ENCODE measurements at regions not wholly inside any gene's neighbourhood (a gene's known extent, or its start where the extent isn't known, plus 50 kb on each side); places are given as distances from the start of the nearest gene placed in this dataset.

GRCh38 chr4:152097371-152097770 lies 336.6 kb upstream of the GATB start:
- H3K27ac ChIP-seq: no peak overlapping the region
- H3K36me3 ChIP-seq: no peaks in the 10 kb centered on the region
- intact Hi-C loops (cut with DNase I): no loop called here
- H3K27me3 ChIP-seq: no peaks in the 10 kb centered on the region
- no peak for TF ChIP-seq POLR2AphosphoS5 (IDR thresholded peaks at IDR 0.05; ENCODE audit: insufficient read depth in 1 of 2, low read depth in 1 of 2)
- TF ChIP-seq, protein P1, sequence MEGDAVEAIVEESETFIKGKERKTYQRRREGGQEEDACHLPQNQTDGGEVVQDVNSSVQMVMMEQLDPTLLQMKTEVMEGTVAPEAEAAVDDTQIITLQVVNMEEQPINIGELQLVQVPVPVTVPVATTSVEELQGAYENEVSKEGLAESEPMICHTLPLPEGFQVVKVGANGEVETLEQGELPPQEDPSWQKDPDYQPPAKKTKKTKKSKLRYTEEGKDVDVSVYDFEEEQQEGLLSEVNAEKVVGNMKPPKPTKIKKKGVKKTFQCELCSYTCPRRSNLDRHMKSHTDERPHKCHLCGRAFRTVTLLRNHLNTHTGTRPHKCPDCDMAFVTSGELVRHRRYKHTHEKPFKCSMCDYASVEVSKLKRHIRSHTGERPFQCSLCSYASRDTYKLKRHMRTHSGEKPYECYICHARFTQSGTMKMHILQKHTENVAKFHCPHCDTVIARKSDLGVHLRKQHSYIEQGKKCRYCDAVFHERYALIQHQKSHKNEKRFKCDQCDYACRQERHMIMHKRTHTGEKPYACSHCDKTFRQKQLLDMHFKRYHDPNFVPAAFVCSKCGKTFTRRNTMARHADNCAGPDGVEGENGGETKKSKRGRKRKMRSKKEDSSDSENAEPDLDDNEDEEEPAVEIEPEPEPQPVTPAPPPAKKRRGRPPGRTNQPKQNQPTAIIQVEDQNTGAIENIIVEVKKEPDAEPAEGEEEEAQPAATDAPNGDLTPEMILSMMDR (IDR thresholded peaks at IDR 0.05): no peak
- TF ChIP-seq POLR2A (IDR thresholded peaks at IDR 0.05): no peak
- no peaks in the 10 kb centered on the region for H3K4me1 ChIP-seq
- no peak for DNase-seq (ENCODE audit: extremely low spot score in 2 of 2)
- H3K9me3 ChIP-seq: no peaks in the 10 kb centered on the region
- H3K4me3 ChIP-seq: no peak overlapping the region

DNA sequence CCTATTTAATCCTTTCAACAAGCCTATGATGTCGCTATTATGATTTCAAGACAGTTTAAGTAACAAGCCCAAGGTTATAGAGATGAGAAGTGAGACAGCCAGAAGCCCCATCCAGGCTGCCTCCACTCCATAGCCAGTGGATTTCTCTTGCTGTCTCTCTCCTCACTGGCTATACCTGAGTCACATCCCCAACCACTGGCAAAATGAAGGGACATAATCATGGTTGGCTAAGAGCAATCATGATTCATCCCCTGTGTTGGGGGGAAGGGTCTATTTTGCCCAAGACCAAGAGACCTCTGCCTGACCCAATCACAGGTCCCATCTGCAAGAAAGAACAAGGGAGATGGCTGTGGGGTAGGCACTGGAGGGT lies 334.9 kb upstream of the GATB start:
- Histone ChIP-seq H3K4me3 (no peak overlapping the region), H3K4me1 (no peaks in the 10 kb centered on the region), H3K27ac (no peak overlapping the region), H3K9me3 (no peaks in the 10 kb centered on the region), H3K36me3 (no peaks in the 10 kb centered on the region), H3K27me3 (no peaks in the 10 kb centered on the region)
- DNase-seq (ENCODE audit: extremely low spot score in 2 of 2): no peak
- no peak for TF ChIP-seq POLR2A (IDR thresholded peaks at IDR 0.05)
- no peak for TF ChIP-seq POLR2AphosphoS5 (IDR thresholded peaks at IDR 0.05; ENCODE audit: insufficient read depth in 1 of 2, low read depth in 1 of 2)
- TF ChIP-seq, protein P1 (IDR thresholded peaks at IDR 0.05): no peak
- intact Hi-C loops (cut with DNase I): no loop called here

DNA sequence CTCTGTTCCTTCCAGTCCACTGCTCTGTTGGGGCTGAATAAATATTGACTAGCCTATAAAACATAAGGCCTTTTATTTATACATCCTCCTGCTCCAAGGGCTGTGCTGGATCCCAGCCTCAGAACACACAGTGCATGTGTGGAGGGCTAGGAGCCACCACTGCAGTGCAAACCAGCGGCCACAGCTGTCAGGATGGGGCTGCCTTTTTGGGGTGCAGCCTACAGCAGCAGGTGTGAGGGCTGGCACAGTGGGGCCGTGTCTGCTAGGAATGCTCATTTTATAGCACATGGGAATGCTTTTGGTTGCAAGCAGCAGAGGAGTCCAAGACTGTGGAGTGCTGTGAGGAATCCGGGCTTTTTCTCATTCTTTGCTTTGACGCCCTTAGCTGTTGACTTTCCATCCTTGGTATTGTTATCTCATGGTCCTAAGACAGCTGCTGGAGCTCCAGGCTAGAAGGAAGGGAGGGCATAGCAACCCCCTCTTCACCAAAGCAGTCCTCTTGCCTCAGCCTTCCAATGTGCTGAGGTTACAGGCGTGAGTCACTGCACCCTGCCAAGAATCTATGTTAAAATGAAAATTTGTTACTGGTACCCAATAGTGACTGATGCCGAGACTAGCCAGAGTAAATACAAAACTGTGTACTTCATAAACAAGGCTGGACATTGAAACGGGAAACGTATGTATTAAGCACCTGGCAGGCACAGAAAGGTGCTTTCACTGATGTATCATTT lies 334.3 kb upstream of the GATB start:
- intact Hi-C loops (cut with DNase I): no loop called here
- Histone ChIP-seq H3K9me3 (no peaks in the 10 kb centered on the region), H3K27ac (no peak overlapping the region), H3K27me3 (no peaks in the 10 kb centered on the region), H3K4me1 (no peaks in the 10 kb centered on the region), H3K4me3 (no peak overlapping the region), H3K36me3 (no peaks in the 10 kb centered on the region)
- no peak for TF ChIP-seq POLR2A (IDR thresholded peaks at IDR 0.05)
- no peak for TF ChIP-seq POLR2AphosphoS5 (IDR thresholded peaks at IDR 0.05; ENCODE audit: insufficient read depth in 1 of 2, low read depth in 1 of 2)
- TF ChIP-seq, protein P1 (IDR thresholded peaks at IDR 0.05): no peak
- DNase-seq (ENCODE audit: extremely low spot score in 2 of 2): no peak

DNA sequence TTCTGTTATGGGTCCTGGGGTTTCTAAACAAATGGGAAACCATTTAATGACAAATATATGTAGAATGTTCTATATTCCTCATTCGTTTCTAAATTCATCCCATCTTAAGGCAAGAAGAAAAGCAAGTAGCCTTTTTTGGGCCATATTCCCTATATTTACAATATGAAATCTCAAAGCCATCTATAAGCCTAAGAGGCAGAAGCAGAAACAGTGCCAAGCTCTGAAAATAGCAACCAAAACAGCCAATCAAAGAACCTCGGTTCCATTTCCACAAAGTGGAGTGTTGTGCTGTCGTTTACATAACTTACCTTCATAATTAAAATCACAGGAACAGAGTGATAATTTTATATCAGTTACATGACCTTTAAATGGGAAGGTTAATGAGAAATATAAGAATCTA lies 330.6 kb upstream of the GATB start:
- no peak overlapping the region for H3K4me3 ChIP-seq
- no peak for DNase-seq (ENCODE audit: extremely low spot score in 2 of 2)
- intact Hi-C loops (cut with DNase I): no loop called here
- no peak overlapping the region for H3K27ac ChIP-seq
- H3K9me3 ChIP-seq: no peaks in the 10 kb centered on the region
- H3K36me3 ChIP-seq: no peaks in the 10 kb centered on the region
- H3K4me1 ChIP-seq: no peaks in the 10 kb centered on the region
- H3K27me3 ChIP-seq: no peaks in the 10 kb centered on the region
- TF ChIP-seq, protein P1 (IDR thresholded peaks at IDR 0.05): no peak
- no peak for TF ChIP-seq POLR2AphosphoS5 (IDR thresholded peaks at IDR 0.05; ENCODE audit: insufficient read depth in 1 of 2, low read depth in 1 of 2)
- no peak for TF ChIP-seq POLR2A (IDR thresholded peaks at IDR 0.05)

GRCh38 chr4:152090543-152090942 lies 329.7 kb upstream of the GATB start:
- Histone ChIP-seq H3K27me3 (no peaks in the 10 kb centered on the region), H3K4me3 (no peak overlapping the region), H3K27ac (no peak overlapping the region), H3K9me3 (no peaks in the 10 kb centered on the region), H3K36me3 (no peaks in the 10 kb centered on the region), H3K4me1 (no peaks in the 10 kb centered on the region)
- no peak for DNase-seq (ENCODE audit: extremely low spot score in 2 of 2)
- intact Hi-C loops (cut with DNase I): no loop called here
- TF ChIP-seq POLR2A (IDR thresholded peaks at IDR 0.05): no peak
- TF ChIP-seq, protein P1 (IDR thresholded peaks at IDR 0.05): no peak
- TF ChIP-seq POLR2AphosphoS5 (IDR thresholded peaks at IDR 0.05; ENCODE audit: insufficient read depth in 1 of 2, low read depth in 1 of 2): no peak

All from vagina (tissue), 2 donors.